Neutrophil (primary cell): ENCODE measurements at regions not wholly inside any gene's neighbourhood (a gene's known extent, or its start where the extent isn't known, plus 50 kb on each side); places are given as distances from the start of the nearest gene placed in this dataset.

Experiments
- H3K27ac ChIP-seq: fragments of 200-600 bp; sonication (generic); 2 replicates; pipeline ENCODE4 v1.5.1; 2016; ENCODE audit warnings: mild to moderate bottlenecking, moderate library complexity
- H3K27me3 ChIP-seq: fragments of 200-600 bp; sonication (generic); 2 replicates; pipeline ENCODE4 v1.6.0; 2016; ENCODE audit warnings: mild to moderate bottlenecking
- H3K36me3 ChIP-seq: fragments of 200-600 bp; sonication (generic); 2 replicates; pipeline ENCODE4 v1.5.1; 2017
- H3K4me1 ChIP-seq, 2 experiments: fragments of 200-600 bp in 1 of 2; sonication (generic) in 1 of 2; 1 replicate in 1 of 2; 2 replicates in 1 of 2; pipeline versions ENCODE4 v1.5.1 to v1.6.1; 2013 to 2016; ENCODE audit warnings: low read depth in 1 of 2, low read length in 1 of 2, mild to moderate bottlenecking in 1 of 2, moderate library complexity in 1 of 2; ENCODE audit not compliant: control insufficient read depth in 1 of 2, insufficient read depth in 1 of 2
- H3K4me3 ChIP-seq, 2 experiments: fragments of 200-600 bp in 1 of 2; sonication (generic) in 1 of 2; 1 replicate in 1 of 2; 2 replicates in 1 of 2; pipeline ENCODE4 v1.5.1; 2013 to 2016; ENCODE audit warnings: low read depth in 1 of 2, low read length in 1 of 2, mild to moderate bottlenecking in 1 of 2, moderate library complexity in 1 of 2
- H3K9me3 ChIP-seq: fragments of 200-600 bp; sonication (generic); 2 replicates; pipeline ENCODE4 v1.5.1; 2016
- TF ChIP-seq, protein P1 (sequence below): fragments of 200-600 bp; sonication (generic); IDR thresholded peaks from 2 replicates; pipeline ENCODE4 v1.5.1; 2016; ENCODE audit warnings: antibody characterized with exemption

DNA sequence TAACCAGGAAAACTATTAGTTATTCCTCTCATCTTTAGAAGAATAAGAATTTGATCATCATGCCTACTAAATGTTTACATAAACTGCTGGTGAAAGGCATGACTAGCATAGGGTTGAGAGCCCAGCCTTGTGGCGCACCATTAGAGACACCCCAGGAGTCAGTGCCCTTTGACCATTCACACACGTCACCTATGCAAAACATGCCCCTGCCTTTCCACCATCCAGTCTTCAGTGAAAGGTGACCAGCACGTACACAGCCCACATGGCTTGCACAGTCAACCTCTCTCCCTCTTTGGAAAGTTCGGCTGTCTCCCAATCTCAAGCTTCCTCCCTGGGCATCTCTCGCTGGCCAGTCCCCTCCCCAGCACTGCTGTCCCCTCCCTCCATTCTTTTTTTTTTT is 150.3 kb downstream of the ENGASE start:
- Histone ChIP-seq H3K4me1 (no peaks in the 10 kb centered on the region), H3K27ac (no peak overlapping the region), H3K36me3 (no peaks in the 10 kb centered on the region), H3K4me3 (no peak overlapping the region), H3K9me3 (no peaks in the 10 kb centered on the region), H3K27me3 (peaks cover 44% of the 10 kb centered on the region)
- TF ChIP-seq, protein P1, sequence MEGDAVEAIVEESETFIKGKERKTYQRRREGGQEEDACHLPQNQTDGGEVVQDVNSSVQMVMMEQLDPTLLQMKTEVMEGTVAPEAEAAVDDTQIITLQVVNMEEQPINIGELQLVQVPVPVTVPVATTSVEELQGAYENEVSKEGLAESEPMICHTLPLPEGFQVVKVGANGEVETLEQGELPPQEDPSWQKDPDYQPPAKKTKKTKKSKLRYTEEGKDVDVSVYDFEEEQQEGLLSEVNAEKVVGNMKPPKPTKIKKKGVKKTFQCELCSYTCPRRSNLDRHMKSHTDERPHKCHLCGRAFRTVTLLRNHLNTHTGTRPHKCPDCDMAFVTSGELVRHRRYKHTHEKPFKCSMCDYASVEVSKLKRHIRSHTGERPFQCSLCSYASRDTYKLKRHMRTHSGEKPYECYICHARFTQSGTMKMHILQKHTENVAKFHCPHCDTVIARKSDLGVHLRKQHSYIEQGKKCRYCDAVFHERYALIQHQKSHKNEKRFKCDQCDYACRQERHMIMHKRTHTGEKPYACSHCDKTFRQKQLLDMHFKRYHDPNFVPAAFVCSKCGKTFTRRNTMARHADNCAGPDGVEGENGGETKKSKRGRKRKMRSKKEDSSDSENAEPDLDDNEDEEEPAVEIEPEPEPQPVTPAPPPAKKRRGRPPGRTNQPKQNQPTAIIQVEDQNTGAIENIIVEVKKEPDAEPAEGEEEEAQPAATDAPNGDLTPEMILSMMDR: no peak

DNA sequence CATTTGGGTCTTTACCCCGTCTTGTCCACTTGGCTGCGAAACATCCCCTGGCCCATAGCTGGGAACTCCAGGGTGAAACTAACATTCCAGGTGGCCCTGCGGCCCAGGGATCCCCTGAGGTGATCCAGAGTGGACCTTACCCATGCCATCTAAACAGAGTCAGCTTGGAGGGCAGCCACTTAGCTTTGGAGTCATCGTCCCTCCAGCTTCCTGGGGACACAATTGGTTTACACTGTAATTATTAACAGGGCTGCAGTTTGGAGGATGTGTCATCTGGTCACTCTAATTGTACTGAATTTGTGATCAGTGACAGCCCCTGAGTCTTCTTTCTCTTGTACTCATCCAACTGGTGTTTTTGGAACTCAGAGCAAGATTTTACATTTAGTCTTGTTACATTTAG is 149.9 kb downstream of the ENGASE start:
- Histone ChIP-seq H3K36me3 (no peaks in the 10 kb centered on the region), H3K27ac (no peak overlapping the region), H3K9me3 (no peaks in the 10 kb centered on the region), H3K27me3 (peaks cover 48% of the 10 kb centered on the region), H3K4me3 (no peak overlapping the region), H3K4me1 (no peaks in the 10 kb centered on the region)
- TF ChIP-seq, protein P1: no peak

DNA sequence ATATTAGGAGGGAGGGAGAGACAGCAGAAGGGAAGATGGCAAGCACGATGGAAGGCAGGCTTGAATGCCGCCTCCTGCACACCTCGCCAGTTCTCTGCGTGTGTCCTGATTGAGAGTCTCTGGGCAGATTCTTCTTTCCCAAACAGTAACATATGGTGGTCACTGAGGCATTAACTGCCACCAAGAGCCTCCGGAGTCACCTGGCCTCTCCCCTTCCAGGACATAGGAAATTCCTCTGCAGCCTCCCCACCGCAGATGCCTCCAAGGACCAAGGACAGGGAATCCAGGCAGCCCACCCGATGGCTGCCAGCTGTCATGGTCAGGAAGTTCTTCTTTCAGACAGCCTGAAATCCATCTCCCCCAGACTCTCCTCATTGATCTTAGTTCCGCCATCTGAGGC is 149.3 kb downstream of the ENGASE start:
- peaks cover 53% of the 10 kb centered on the region for H3K27me3 ChIP-seq

DNA sequence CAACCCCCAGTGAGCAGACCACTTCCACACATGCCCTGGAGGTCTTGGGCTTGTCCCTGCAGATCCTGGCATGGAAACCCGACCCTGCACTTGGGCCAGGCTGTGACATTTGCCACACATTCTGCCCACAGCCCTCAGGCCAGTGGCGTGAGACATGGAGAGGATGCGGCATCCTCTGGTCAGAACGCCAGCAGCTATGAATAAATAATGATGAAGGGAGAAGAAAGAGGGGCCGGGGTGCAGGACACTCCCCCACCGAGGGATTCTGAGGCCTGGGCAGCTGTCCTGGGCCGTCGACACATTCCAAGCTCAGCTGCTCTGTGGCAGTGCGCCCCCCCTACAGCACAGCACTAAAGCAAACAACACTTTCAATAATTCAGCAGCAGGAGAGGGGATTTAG is 148.8 kb downstream of the ENGASE start:
- Histone ChIP-seq H3K4me3 (no peak overlapping the region), H3K36me3 (no peaks in the 10 kb centered on the region), H3K27me3 (peaks cover 58% of the 10 kb centered on the region), H3K27ac (no peak overlapping the region), H3K4me1 (no peaks in the 10 kb centered on the region), H3K9me3 (no peaks in the 10 kb centered on the region)
- TF ChIP-seq, protein P1: no peak

More for the DNA sequence above, 149.3 kb downstream of the ENGASE start:
- H3K4me3 ChIP-seq: no peak overlapping the region
- no peaks in the 10 kb centered on the region for H3K36me3 ChIP-seq
- no peaks in the 10 kb centered on the region for H3K4me1 ChIP-seq
- no peak overlapping the region for H3K27ac ChIP-seq
- TF ChIP-seq, protein P1: no peak
- no peaks in the 10 kb centered on the region for H3K9me3 ChIP-seq

DNA sequence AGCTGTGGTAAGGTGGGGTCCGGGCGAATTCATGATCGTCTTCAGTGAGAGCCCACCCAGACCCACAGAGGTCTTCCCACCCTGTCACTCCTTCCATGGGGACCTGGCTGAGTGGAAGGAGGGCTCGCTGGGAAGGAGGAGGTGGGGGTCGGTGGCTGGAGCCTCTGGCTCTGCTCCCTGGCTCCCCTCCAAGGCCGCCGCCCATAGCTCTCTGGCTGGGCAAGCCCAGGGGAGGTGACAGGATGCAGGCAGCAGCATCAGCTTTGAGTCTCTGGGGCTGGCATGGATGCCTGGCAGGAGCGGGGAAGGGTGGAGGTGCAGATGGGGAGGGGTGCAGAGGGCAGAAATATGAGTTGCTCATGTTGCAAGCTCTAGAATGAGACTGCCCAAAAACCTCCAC is 147.0 kb downstream of the ENGASE start:
- TF ChIP-seq, protein P1: no peak
- Histone ChIP-seq H3K27ac (no peak overlapping the region), H3K9me3 (no peaks in the 10 kb centered on the region), H3K27me3 (peaks cover 71% of the 10 kb centered on the region), H3K36me3 (no peaks in the 10 kb centered on the region), H3K4me1 (no peaks in the 10 kb centered on the region), H3K4me3 (no peak overlapping the region)
